Heart right ventricle (tissue), 16 donors: ENCODE measurements at regions not wholly inside any gene's neighbourhood (a gene's known extent, or its start where the extent isn't known, plus 50 kb on each side); places are given as distances from the start of the nearest gene placed in this dataset.

Source experiments
- ATAC-seq, 8 donors: fragments of 200-7000 bp; cut with Tn5 transposase; one replicate each; pipeline ENCODE4 v1.9.1; 2020; ENCODE audit warnings: mild to moderate bottlenecking in 8 of 8, moderate library complexity in 8 of 8, moderate number of reproducible peaks in 1 of 8
- DNase-seq, 2 donors: peaks; one replicate each; pipeline ENCODE4 v3.0.0-alpha.2; 2020
- H3K27ac ChIP-seq, 10 donors: fragments of 200-600 bp; sonication (generic) in 2 of 10; one replicate each; pipeline versions ENCODE4 v1.5.0 to v1.8.0; 2020 to 2022; ENCODE audit warnings: mild to moderate bottlenecking in 3 of 10
- H3K27me3 ChIP-seq, 7 donors: fragments of 200-600 bp; one replicate each; pipeline ENCODE4 v1.8.0; 2021 to 2022; ENCODE audit warnings: mild to moderate bottlenecking in 2 of 7
- H3K36me3 ChIP-seq, 9 donors: fragments of 200-600 bp; sonication (generic) in 1 of 9; one replicate each; pipeline versions ENCODE4 v1.5.0 to v1.8.0; 2020 to 2022; ENCODE audit warnings: mild to moderate bottlenecking in 2 of 9
- H3K4me1 ChIP-seq, 9 donors: fragments of 200-600 bp; sonication (generic) in 1 of 9; one replicate each; pipeline versions ENCODE4 v1.5.0 to v1.8.0; 2020 to 2022; ENCODE audit warnings: mild to moderate bottlenecking in 4 of 9
- H3K4me3 ChIP-seq, 10 donors: fragments of 200-600 bp; sonication (generic) in 2 of 10; one replicate each; pipeline versions ENCODE4 v1.5.0 to v1.8.0; 2020 to 2022; ENCODE audit warnings: mild to moderate bottlenecking in 7 of 10, moderate library complexity in 2 of 10
- H3K9me3 ChIP-seq, 11 donors: fragments of 200-600 bp in 10 of 11; sonication (generic) in 2 of 11; one replicate each; pipeline versions ENCODE4 v1.5.0 to v1.8.0; 2013 to 2022; ENCODE audit warnings: mild to moderate bottlenecking in 2 of 11, control low read depth in 1 of 11, moderate library complexity in 1 of 11
- CTCF ChIP-seq, 9 donors: fragments of 200-600 bp; sonication (generic) in 2 of 9; IDR thresholded peaks; one replicate each; pipeline versions ENCODE4 v1.5.0 to v1.8.0; 2021 to 2022; ENCODE audit warnings: antibody characterized with exemption in 9 of 9, mild to moderate bottlenecking in 5 of 9, moderate library complexity in 1 of 9
- WGBS, 2 donors: extraction: QIAGEN DNeasy Blood & Tissue Kit; methylation state at CpG; one replicate each; pipeline ENCODE4 v1.1.7; 2013; ENCODE audit warnings: inconsistent platforms in 1 of 2; 5-methylcytosine and 5-hydroxymethylcytosine counted together
- intact Hi-C, 10 donors: fragments of 100-400 bp; cut with DNase I; formaldehyde crosslinking; loops; one replicate each; pipeline versions ENCODE4 v1.11.1 to v1.14.2; 2022
- donor health status: Arrhythmogenic right ventricular cardiomyopathy.
- donor health status: ischemic (EF 13 %, LVEDD 7.1; RV severe dilation, severe dysfunction).
- donor health status: healthy with polysubstance abuse.
- donor health status: DM: no; HTN: yes; CAD: no.
- donor health status: DM: no; HTN: no; CAD: no.
- donor health status: ischemic (EF 25% LVEDD 6.9; RV normal size, moderate dysfunction).
- donor health status: ischemic (EF 25% LVEDD 5.7; RV mildly dilated, moderate dysfunction).
- donor health status: healthy.
- donor health status: DM: yes; HTN: yes; CAD: no.
- donor health status: Ischemic cardiomyopathy.
- donor health status: ischemic (EF 35%, LVEDD 5.7; RV mildly dilated, moderate dysfunction).
- donor health status: nonischemic (EF 11% LVEDD 7.7; RV severe dilation, severe dysfunction).
- donor health status: DM: yes; HTN: yes; CAD: no.
- donor health status: PGD.
- donor health status: ischemic (EF 29% LVEDD 5.4; RV normal size, mild dysfunction).
- donor health status: nonischemic (EF 23%, LVEDD 6.1; RV moderate dilation, normal function).

- ATAC-seq, result no peak
- H3K4me1 ChIP-seq, result no peaks in the 10 kb centered on the region
- no peak overlapping the region for H3K4me3 ChIP-seq
- DNase-seq, result no peak
- 68 to 73% methylated on average over 3 of the region's 3 CpGs for WGBS, 2 donors
- H3K9me3 ChIP-seq, result no peaks in the 10 kb centered on the region
- intact Hi-C loops, result no loop called here
- no peak overlapping the region for H3K27ac ChIP-seq
- H3K36me3 ChIP-seq, result no peaks in the 10 kb centered on the region
- peaks cover 0 to 8% (median 0%) of the 10 kb centered on the region in 7 donors for H3K27me3 ChIP-seq
- no peak for TF ChIP-seq CTCF (IDR thresholded peaks at IDR 0.05)
Measured at GRCh38 chr2:16240402-16240801, 300.1 kb downstream of the MYCN start.

GRCh38 chr2:16239296-16239850 is 299.0 kb downstream of the MYCN start:
- H3K36me3 ChIP-seq, result no peaks in the 10 kb centered on the region
- TF ChIP-seq CTCF (IDR thresholded peaks at IDR 0.05), result no peak
- intact Hi-C loops, result no loop called here
- H3K9me3 ChIP-seq, result no peaks in the 10 kb centered on the region
- peaks cover 0 to 8% (median 0%) of the 10 kb centered on the region in 7 donors for H3K27me3 ChIP-seq
- H3K4me1 ChIP-seq, result no peaks in the 10 kb centered on the region
- no peak overlapping the region for H3K4me3 ChIP-seq
- ATAC-seq (no peak), DNase-seq (no peak)
- WGBS, 2 donors, result 90 to 91% methylated on average over 6 of the region's 6 CpGs
- no peak overlapping the region for H3K27ac ChIP-seq

GRCh38 chr2:16238786-16239185 is 298.4 kb downstream of the MYCN start:
- DNase-seq, result no peak
- no peak overlapping the region for H3K4me3 ChIP-seq

GRCh38 chr2:16238001-16238761 is 297.8 kb downstream of the MYCN start:
- H3K27me3 ChIP-seq, result peaks cover 0 to 8% (median 0%) of the 10 kb centered on the region in 7 donors
- intact Hi-C loops, result no loop called here
- no peak overlapping the region for H3K27ac ChIP-seq
- no peaks in the 10 kb centered on the region for H3K4me1 ChIP-seq
- H3K4me3 ChIP-seq, result no peak overlapping the region
- DNase-seq, result no peak
- H3K9me3 ChIP-seq, result no peaks in the 10 kb centered on the region
- no peak for ATAC-seq
- 81 to 83% methylated on average over 10 of the region's 10 CpGs for WGBS, 2 donors
- no peak for TF ChIP-seq CTCF (IDR thresholded peaks at IDR 0.05)
- H3K36me3 ChIP-seq, result no peaks in the 10 kb centered on the region

More at GRCh38 chr2:16238786-16239185, 298.4 kb downstream of the MYCN start:
- Histone ChIP-seq H3K4me1 (no peaks in the 10 kb centered on the region), H3K9me3 (no peaks in the 10 kb centered on the region), H3K27ac (no peak overlapping the region), H3K27me3 (peaks cover 0 to 8% (median 0%) of the 10 kb centered on the region in 7 donors), H3K36me3 (no peaks in the 10 kb centered on the region)
- no peak for ATAC-seq
- no peak for TF ChIP-seq CTCF (IDR thresholded peaks at IDR 0.05)
- intact Hi-C loops, result no loop called here
